HUES64 (cell line): ENCODE measurements at regions not wholly inside any gene's neighbourhood (a gene's known extent, or its start where the extent isn't known, plus 50 kb on each side); places are given as distances from the start of the nearest gene placed in this dataset.

Experiments
- H3K27ac ChIP-seq: 2 replicates; pipeline ENCODE4 v1.7.0; 2013; ENCODE audit warnings: low read depth, low read length, inconsistent platforms
- H3K27me3 ChIP-seq: 2 replicates; pipeline ENCODE4 v1.6.1; 2013; ENCODE audit warnings: mild to moderate bottlenecking, low read length; ENCODE audit not compliant: insufficient read depth
- H3K36me3 ChIP-seq: 2 replicates; pipeline ENCODE4 v1.6.1; 2013; ENCODE audit warnings: mild to moderate bottlenecking, low read length; ENCODE audit not compliant: insufficient read depth
- H3K4me1 ChIP-seq: 2 replicates; pipeline ENCODE4 v1.6.1; 2013; ENCODE audit warnings: mild to moderate bottlenecking, low read length, moderate library complexity; ENCODE audit not compliant: insufficient read depth
- H3K4me3 ChIP-seq: 2 replicates; pipeline ENCODE4 v1.5.1; 2013; ENCODE audit warnings: mild to moderate bottlenecking, low read length, moderate library complexity
- H3K9ac ChIP-seq: 2 replicates; pipeline ENCODE4 v1.6.1; 2013; ENCODE audit warnings: mild to moderate bottlenecking, low read depth, low read length
- H3K9me3 ChIP-seq: 2 replicates; pipeline ENCODE4 v1.6.1; 2013; ENCODE audit warnings: low read depth, low read length; ENCODE audit not compliant: insufficient read depth
- WGBS: fragments of 150-250, 120-280 bp; methylation state at CpG from one replicate; pipeline ENCODE4 v1.1.7; 2013; ENCODE audit warnings: missing lambda C conversion rate; 5-methylcytosine and 5-hydroxymethylcytosine counted together

DNA sequence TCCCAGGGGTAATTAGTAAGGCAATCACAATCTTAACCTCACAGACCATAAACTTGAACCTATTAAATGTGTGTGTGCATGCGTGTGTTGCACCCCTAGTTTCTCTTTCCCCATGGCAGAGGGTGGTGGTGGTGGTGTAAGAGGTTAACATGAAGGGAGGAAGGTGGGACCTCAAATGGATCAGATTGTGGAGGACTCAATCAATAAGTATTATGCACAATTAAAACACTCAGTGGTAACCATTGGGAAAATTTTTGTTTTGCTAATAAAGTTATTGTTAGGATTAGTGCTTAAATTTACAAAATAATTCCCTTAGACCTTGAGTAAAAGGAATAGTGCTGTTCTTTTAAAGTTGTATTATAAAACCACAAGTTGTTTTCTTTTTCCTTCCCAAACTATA, 283.0 kb downstream of the OLFM3 start:
- H3K27me3 ChIP-seq: 0 out of 2 replicates have a peak, but pooled peaks cover 3% of the 10 kb centered on the region
- no peak overlapping the region for H3K9ac ChIP-seq
- no peak overlapping the region; the same call in 1 of the 2 replicates for H3K27ac ChIP-seq
- no peaks in the 10 kb centered on the region for H3K36me3 ChIP-seq
- whole genome bisulfite sequencing: 100% methylated on average over 1 of the region's 1 CpG
- H3K4me1 ChIP-seq: peaks cover 28% of the 10 kb centered on the region
- no peaks in the 10 kb centered on the region for H3K9me3 ChIP-seq
- H3K4me3 ChIP-seq: no peak overlapping the region

DNA sequence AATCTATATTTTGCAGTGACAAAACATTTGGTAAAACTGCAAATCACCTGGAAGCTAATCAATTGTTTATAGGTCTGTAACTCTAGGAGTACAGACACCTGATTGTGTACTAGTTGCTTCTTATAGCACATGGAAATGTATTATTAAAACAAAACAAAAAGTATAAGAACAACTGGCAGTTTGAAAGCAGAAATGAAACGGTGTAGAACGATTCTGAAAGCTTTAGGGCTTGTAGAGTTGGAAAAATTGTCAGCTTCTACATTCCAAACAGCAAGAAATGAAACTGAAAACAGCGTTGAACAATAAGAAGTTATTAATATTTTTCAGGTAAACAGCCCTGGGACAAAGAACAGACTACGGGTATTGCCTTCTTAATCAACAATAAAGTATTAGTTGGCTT, 273.3 kb downstream of the OLFM3 start:
- no peak overlapping the region for H3K4me3 ChIP-seq
- 85% methylated on average over 4 of the region's 4 CpGs for whole genome bisulfite sequencing
- H3K9me3 ChIP-seq: no peaks in the 10 kb centered on the region
- H3K27me3 ChIP-seq: no peaks in the 10 kb centered on the region
- no peak overlapping the region for H3K9ac ChIP-seq
- H3K27ac ChIP-seq: no peak overlapping the region
- no peaks in the 10 kb centered on the region for H3K4me1 ChIP-seq
- H3K36me3 ChIP-seq: no peaks in the 10 kb centered on the region

DNA sequence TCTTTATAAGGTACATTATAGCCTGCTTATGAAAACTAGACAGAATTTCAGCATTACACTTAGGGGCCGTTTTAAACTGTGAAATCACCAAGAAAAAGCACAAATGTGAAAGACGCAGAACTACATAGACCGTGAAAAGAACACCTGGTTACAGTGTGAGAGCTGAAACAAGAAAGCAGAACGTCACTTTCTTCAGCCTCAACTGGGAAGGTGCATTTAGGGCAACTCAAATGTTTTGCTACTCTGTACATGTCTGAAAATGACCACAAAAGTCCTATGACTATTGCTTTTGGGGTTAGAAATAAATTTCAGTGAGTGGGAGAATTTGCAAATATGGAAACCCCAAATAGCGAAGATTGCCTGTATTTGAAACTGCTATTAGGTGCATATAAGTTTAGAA, 268.7 kb downstream of the OLFM3 start:
- H3K27ac ChIP-seq: no peak overlapping the region
- no peaks in the 10 kb centered on the region for H3K36me3 ChIP-seq
- no peak overlapping the region for H3K9ac ChIP-seq
- no peaks in the 10 kb centered on the region for H3K4me1 ChIP-seq
- H3K9me3 ChIP-seq: no peaks in the 10 kb centered on the region
- 88% methylated on average over 5 of the region's 5 CpGs for WGBS
- no peaks in the 10 kb centered on the region for H3K27me3 ChIP-seq
- no peak overlapping the region for H3K4me3 ChIP-seq

DNA sequence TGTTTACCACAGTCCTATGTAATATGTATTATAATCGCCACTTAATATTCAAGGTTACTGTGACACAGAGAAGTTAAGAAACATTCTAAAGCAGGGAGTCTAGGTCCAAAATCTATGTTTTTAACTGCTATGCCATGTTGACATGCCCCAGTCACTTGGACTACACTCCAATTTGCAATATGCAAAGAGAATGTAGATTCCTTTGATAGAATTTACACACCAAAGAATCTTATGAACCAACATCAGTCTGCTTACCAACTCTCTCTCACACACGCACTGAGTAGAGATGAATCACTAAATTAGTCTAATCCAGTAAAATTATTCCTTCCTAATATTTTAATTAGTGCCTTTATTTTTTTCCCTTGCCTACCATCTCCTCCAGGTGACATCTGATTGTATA, 266.2 kb downstream of the OLFM3 start:
- no peaks in the 10 kb centered on the region for H3K9me3 ChIP-seq
- H3K36me3 ChIP-seq: no peaks in the 10 kb centered on the region
- no peak overlapping the region for H3K27ac ChIP-seq
- no peak overlapping the region for H3K9ac ChIP-seq
- H3K4me3 ChIP-seq: no peak overlapping the region
- H3K27me3 ChIP-seq: no peaks in the 10 kb centered on the region
- 83% methylated on average over 2 of the region's 2 CpGs for WGBS
- H3K4me1 ChIP-seq: no peaks in the 10 kb centered on the region

DNA sequence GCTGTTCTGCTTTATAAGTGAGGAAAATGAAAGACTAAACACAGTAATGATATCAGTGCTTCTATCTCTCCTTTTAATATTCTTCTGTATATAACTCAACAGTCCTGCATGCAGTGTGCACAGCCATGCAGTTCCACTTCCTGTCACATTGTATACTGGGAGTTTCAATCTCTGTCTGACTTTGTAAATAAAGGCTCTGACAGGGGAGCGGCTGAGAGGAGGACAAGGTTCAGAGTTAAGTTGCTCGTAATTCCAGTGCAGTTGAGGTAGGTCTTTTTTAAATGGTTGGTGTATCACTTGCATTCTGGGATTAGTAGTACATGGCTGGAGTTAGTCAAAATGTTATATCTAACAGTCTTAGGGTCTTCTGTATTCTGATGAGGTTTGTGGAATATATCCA, 264.5 kb downstream of the OLFM3 start:
- Histone ChIP-seq H3K9me3 (no peaks in the 10 kb centered on the region), H3K4me1 (no peaks in the 10 kb centered on the region), H3K27me3 (no peaks in the 10 kb centered on the region), H3K36me3 (no peaks in the 10 kb centered on the region), H3K9ac (no peak overlapping the region), H3K27ac (no peak overlapping the region), H3K4me3 (no peak overlapping the region)
- WGBS: 71% methylated on average over 2 of the region's 2 CpGs

DNA sequence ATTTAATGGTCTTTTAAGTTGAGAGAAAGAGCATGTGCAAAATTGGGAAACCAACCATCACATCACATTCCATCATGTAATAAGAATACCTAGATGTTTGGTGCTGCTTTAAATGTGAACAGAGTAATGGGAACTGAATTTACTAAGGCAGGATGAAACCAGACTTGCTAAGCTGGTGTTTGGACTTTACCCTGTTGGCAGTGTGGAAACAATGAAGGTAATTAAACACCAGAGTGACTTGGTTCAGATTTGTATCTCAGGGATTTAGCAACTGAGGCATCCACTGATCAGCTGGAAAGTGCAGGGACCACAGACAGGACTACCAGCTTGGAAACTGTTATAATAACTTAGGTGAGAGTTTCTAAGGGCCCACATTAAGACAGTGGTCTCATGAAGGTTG, 263.4 kb downstream of the OLFM3 start:
- no peaks in the 10 kb centered on the region for H3K9me3 ChIP-seq
- H3K9ac ChIP-seq: no peak overlapping the region
- no peaks in the 10 kb centered on the region for H3K27me3 ChIP-seq
- H3K4me3 ChIP-seq: no peak overlapping the region
- H3K27ac ChIP-seq: no peak overlapping the region
- no peaks in the 10 kb centered on the region for H3K4me1 ChIP-seq
- H3K36me3 ChIP-seq: no peaks in the 10 kb centered on the region

DNA sequence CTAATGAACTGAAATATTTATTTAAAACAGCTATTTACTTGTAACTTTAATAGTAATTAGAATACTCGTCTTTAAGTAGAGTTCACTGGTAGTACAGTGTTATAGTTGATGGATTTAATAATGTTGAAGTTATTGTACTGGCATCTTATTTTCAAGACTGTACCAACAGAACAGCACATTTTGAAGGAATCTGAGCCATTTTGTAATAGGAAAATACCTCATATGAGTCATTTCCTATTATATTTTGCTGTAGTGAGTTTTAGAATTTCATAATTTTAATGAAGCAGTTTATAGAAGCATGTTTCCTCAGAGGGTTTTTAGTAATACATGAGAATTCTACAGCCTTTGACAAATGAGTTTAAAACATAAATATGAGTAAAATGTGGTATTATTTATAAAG, 258.3 kb downstream of the OLFM3 start:
- Histone ChIP-seq H3K4me3 (no peak overlapping the region), H3K9me3 (no peaks in the 10 kb centered on the region), H3K27me3 (no peaks in the 10 kb centered on the region), H3K36me3 (no peaks in the 10 kb centered on the region), H3K4me1 (peaks cover 26% of the 10 kb centered on the region), H3K9ac (no peak overlapping the region), H3K27ac (no peak overlapping the region)
- no CpG with 5 or more reads among the region's 1 CpG for WGBS

DNA sequence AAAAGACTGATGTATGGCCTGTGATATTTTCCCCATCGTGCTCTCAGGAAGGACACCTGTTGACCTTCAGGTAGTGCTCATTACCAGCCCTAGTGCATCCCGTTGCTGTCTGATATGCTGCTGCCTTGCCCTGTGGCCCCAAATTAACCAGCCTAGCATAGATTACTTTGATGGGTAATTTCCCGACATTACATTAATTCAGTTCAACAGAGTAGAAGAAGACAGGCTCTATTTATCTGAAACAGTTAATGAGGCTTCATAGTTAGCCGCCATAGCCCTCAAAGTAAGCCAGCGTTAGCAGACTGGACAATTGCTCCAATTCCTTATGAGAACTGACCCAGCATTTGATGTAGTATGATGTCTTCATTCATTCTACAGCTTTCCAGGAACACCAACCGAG, 257.6 kb downstream of the OLFM3 start:
- Histone ChIP-seq H3K9ac (no peak overlapping the region), H3K4me1 (peaks cover 26% of the 10 kb centered on the region), H3K27me3 (no peaks in the 10 kb centered on the region), H3K36me3 (no peaks in the 10 kb centered on the region), H3K9me3 (no peaks in the 10 kb centered on the region), H3K4me3 (no peak overlapping the region), H3K27ac (no peak overlapping the region)
- WGBS: 95% methylated on average over 6 of the region's 6 CpGs

DNA sequence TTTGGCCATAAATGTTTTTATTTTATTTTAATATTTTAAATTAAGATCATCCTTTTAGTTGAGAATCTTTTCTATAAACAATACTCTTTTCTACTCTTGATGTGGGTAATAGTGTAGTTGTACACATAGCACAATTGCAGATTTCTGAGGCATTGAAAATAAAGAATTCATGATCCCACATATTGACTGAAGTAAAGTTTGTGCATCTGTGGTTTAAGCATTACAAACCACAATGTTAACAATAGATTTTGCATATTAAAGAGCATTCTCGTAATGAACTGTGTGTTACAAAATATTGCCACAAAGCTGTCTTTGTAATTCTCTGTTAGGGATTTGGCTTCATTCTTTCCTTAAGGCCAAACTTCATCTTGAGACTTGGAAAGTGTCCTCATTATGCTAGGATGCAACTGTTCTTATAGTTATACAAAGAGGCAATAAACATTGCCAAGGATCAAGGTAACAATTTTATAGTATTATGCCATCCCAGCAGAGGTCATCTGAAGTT, 256.8 kb downstream of the OLFM3 start:
- H3K27me3 ChIP-seq: no peaks in the 10 kb centered on the region
- WGBS: 71% methylated on average over 1 of the region's 1 CpG

DNA sequence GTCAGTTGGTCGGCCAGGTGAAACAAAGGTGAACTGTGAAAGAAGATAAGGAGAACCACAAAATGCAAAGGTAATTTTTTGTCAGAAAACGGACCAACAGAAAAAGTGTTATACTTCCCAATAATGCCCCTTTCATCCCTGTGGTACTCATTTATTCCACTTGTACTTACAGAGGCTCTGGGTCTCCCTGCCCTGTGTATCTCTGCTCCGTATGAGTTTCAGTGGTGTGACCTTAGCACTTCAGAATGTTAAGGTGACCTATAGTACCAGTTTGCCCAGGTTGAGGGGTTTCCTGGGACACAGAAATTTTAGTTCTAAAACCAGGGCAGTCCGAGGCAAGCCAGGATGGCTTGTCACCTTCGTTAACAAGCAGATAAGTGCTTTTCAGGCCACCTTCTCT, 254.8 kb downstream of the OLFM3 start:
- Histone ChIP-seq H3K4me1 (peaks cover 26% of the 10 kb centered on the region), H3K36me3 (no peaks in the 10 kb centered on the region), H3K27ac (no peak overlapping the region), H3K9me3 (no peaks in the 10 kb centered on the region), H3K9ac (no peak overlapping the region), H3K27me3 (no peaks in the 10 kb centered on the region), H3K4me3 (no peak overlapping the region)
- 56% methylated on average over 5 of the region's 5 CpGs for WGBS

More for the DNA sequence above, 256.8 kb downstream of the OLFM3 start:
- Histone ChIP-seq H3K9ac (no peak overlapping the region), H3K4me3 (no peak overlapping the region), H3K36me3 (no peaks in the 10 kb centered on the region), H3K9me3 (no peaks in the 10 kb centered on the region), H3K27ac (no peak overlapping the region), H3K4me1 (peaks cover 26% of the 10 kb centered on the region)

DNA sequence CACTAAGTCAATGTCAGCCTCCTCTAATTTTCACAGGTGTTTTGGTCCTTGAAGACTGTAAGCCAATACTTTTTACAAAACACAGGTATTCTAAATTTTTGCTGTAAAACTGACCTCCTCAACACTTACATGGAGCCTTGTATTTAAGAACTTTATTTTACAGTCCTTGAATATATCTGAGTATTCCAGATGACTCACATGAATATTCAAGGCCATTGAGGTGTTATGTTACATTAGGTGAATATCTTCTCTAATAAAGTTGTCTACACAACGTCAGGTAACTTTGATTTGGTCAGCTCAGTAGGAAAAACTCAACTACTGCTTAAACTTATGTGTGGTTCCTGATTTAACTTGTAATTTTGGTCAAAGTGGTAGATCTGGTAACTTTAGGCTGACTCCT, 254.2 kb downstream of the OLFM3 start:
- Histone ChIP-seq H3K9ac (no peak overlapping the region), H3K27ac (no peak overlapping the region), H3K4me1 (peaks cover 26% of the 10 kb centered on the region), H3K9me3 (no peaks in the 10 kb centered on the region), H3K27me3 (no peaks in the 10 kb centered on the region), H3K4me3 (no peak overlapping the region), H3K36me3 (no peaks in the 10 kb centered on the region)
- WGBS: 100% methylated on average over 1 of the region's 1 CpG

DNA sequence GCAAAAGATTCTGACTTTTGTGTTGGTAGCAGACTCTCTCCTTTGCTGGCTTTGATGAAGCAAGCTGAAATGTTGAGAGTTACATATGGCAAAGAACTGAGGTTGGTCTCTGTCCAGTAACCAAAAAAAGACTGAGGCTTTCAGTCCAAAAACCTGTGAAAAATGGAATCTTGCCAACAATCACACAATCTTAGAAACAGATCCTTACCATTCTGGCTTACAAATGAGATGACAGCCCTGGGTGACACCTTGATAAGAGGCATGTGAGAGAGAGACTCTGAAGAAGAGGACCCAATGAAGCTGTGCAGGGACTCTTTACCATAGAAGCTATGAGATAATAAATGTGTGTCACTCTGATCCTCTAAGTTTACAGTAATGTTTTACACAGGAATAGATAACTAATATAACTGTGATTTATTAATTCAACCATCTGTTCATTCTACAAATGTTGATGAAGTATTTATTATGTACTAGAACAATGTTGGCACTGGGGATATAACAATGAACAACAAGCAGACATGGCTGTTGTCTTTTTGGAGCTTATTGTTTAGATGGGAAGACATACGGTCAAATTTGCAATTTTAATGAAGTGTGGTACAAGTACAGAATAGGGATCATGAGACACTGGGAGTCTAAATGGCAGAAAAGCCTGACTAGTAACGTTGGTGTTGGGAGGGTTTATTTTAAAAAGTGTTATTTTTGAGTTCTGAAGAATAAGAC, 251.0 kb downstream of the OLFM3 start:
- Histone ChIP-seq H3K9ac (no peak overlapping the region), H3K4me1 (peaks cover 16% of the 10 kb centered on the region)
- 85% methylated on average over 2 of the region's 2 CpGs for WGBS

More for the DNA sequence above, 251.0 kb downstream of the OLFM3 start:
- H3K9me3 ChIP-seq: no peaks in the 10 kb centered on the region
- H3K4me3 ChIP-seq: no peak overlapping the region
- no peaks in the 10 kb centered on the region for H3K36me3 ChIP-seq
- H3K27ac ChIP-seq: no peak overlapping the region
- no peaks in the 10 kb centered on the region for H3K27me3 ChIP-seq
